ENCODE measurements at regions not wholly inside any gene's neighbourhood (a gene's known extent, or its start where the extent isn't known, plus 50 kb on each side); places are given as distances from the start of the nearest gene placed in this dataset.
A peak's percentile ranks its signal among the peaks of the same experiment; 100 is the strongest.

- H3K27ac ChIP-seq = no peak overlapping the region
- DNase-seq (ENCODE audit: low read depth, low spot score) = no peak
These were observed 303.5 kb upstream of the KLF6 start for GRCh38 chr10:4088354-4089066.

GRCh38 chr10:4086131-4086898, 301.3 kb upstream of the KLF6 start:
- no peak for DNase-seq (ENCODE audit: low read depth, low spot score)
- H3K27ac ChIP-seq = no peak overlapping the region

GRCh38 chr10:4083509-4084003, 298.5 kb upstream of the KLF6 start:
- DNase-seq (ENCODE audit: low read depth, low spot score) = no peak
- no peak overlapping the region for H3K27ac ChIP-seq

GRCh38 chr10:4082861-4083260, 297.9 kb upstream of the KLF6 start:
- no peak overlapping the region for H3K27ac ChIP-seq
- DNase-seq (ENCODE audit: low read depth, low spot score) = no peak

GRCh38 chr10:4081685-4082111, 296.7 kb upstream of the KLF6 start:
- no peak for DNase-seq (ENCODE audit: low read depth, low spot score)
- no peak overlapping the region for H3K27ac ChIP-seq

- DNase-seq (ENCODE audit: low read depth, low spot score) = no peak
- no peak overlapping the region for H3K27ac ChIP-seq
These were observed 295.3 kb upstream of the KLF6 start for GRCh38 chr10:4080225-4080805.

- H3K27ac ChIP-seq = no peak overlapping the region
- no peak for DNase-seq (ENCODE audit: low read depth, low spot score)
These were observed 294.8 kb upstream of the KLF6 start for GRCh38 chr10:4079803-4080202.

GRCh38 chr10:4077804-4078203, 292.8 kb upstream of the KLF6 start:
- DNase-seq (ENCODE audit: low read depth, low spot score) = no peak
- H3K27ac ChIP-seq = no peak overlapping the region

GRCh38 chr10:4076983-4077382, 292.0 kb upstream of the KLF6 start:
- DNase-seq (ENCODE audit: low read depth, low spot score) = no peak
- H3K27ac ChIP-seq = no peak overlapping the region

GRCh38 chr10:4075443-4075842, 290.4 kb upstream of the KLF6 start:
- no peak for DNase-seq (ENCODE audit: low read depth, low spot score)
- H3K27ac ChIP-seq = peak overlapping the region; percentile 87

GRCh38 chr10:4074545-4075407, 289.8 kb upstream of the KLF6 start:
- peak overlapping the region; percentile 87 for H3K27ac ChIP-seq
- peak; percentile 83 for DNase-seq (ENCODE audit: low read depth, low spot score)

- peak overlapping the region; percentile 87 for H3K27ac ChIP-seq
- DNase-seq (ENCODE audit: low read depth, low spot score) = peak; percentile 58
These were observed 288.9 kb upstream of the KLF6 start for GRCh38 chr10:4073912-4074311.

- DNase-seq (ENCODE audit: low read depth, low spot score) = no peak
- no peak overlapping the region for H3K27ac ChIP-seq
These were observed 286.1 kb upstream of the KLF6 start for GRCh38 chr10:4070921-4071660.

- H3K27ac ChIP-seq = peak overlapping the region; percentile 62
- no peak for DNase-seq (ENCODE audit: low read depth, low spot score)
These were observed 285.2 kb upstream of the KLF6 start for GRCh38 chr10:4070184-4070583.

GRCh38 chr10:4069491-4069890, 284.5 kb upstream of the KLF6 start:
- peak; percentile 36 for DNase-seq (ENCODE audit: low read depth, low spot score)
- peak overlapping the region; percentile 62 for H3K27ac ChIP-seq

GRCh38 chr10:4068629-4069028, 283.6 kb upstream of the KLF6 start:
- no peak for DNase-seq (ENCODE audit: low read depth, low spot score)
- H3K27ac ChIP-seq = peak overlapping the region; percentile 62

GRCh38 chr10:4067931-4068561, 283.0 kb upstream of the KLF6 start:
- no peak for DNase-seq (ENCODE audit: low read depth, low spot score)
- H3K27ac ChIP-seq = peak overlapping the region; percentile 62

- H3K27ac ChIP-seq = peak overlapping the region; percentile 62
- DNase-seq (ENCODE audit: low read depth, low spot score) = no peak
These were observed 282.5 kb upstream of the KLF6 start for GRCh38 chr10:4067531-4067930.

Data from epithelial cell of prostate (primary cell).